ENCODE measurements at regions not wholly inside any gene's neighbourhood (a gene's known extent, or its start where the extent isn't known, plus 50 kb on each side); places are given as distances from the start of the nearest gene placed in this dataset.

DNA sequence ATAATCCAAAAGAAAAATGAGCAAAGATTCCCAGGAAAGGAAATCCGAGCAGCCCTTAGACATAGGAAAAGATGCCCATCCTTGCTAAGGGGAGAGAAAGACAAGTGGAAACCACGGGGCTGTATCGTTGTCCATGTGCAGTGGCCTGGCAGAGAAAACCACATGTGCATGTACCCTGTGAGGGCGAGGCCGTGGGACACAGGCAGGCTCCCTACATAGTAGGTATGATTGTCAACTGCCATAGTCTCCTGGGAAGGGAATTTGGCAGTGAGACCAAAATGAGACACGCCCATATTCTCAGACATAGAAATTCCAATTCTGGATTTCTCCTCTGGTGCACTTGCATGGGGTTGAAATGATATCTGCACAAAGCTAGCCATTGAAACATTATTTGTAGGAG, 169.7 kb upstream of the SALL4 start:
- Histone ChIP-seq H3K9me3 (ENCODE audit: control insufficient read depth, low read depth, low read length) (no peaks in the 10 kb centered on the region), H3K4me3 (ENCODE audit: low read length) (no peak overlapping the region), H3K36me3 (ENCODE audit: control insufficient read depth, low read depth, low read length) (no peaks in the 10 kb centered on the region), H3K27me3 (ENCODE audit: control insufficient read depth, insufficient read depth, low read length) (no peaks in the 10 kb centered on the region), H3K9ac (ENCODE audit: low read length) (no peak overlapping the region), H3K4me1 (ENCODE audit: control insufficient read depth, low read depth, low read length) (no peaks in the 10 kb centered on the region), H3K27ac (ENCODE audit: low read length) (no peak overlapping the region)

DNA sequence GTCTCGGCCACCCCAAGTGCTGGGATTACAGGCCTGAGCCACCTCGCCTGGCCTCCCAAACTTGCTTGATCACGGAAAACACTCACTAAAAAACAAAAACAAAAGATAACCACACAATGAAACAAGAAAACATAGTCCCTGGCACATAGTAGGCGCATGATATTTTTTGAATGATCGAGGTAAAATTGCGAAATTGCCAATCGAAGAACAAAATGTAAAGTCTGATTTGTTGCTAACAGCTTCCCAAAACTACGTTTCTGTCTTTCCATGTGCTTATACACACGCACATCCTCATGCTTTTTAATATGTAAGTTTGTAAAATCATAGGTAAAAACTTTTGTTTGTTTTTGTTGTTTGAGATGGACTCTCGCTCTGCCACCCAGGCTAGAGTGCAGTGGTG, 168.5 kb upstream of the SALL4 start:
- Histone ChIP-seq H3K9ac (ENCODE audit: low read length) (no peak overlapping the region), H3K27ac (ENCODE audit: low read length) (no peak overlapping the region), H3K4me1 (ENCODE audit: control insufficient read depth, low read depth, low read length) (no peaks in the 10 kb centered on the region), H3K36me3 (ENCODE audit: control insufficient read depth, low read depth, low read length) (no peaks in the 10 kb centered on the region), H3K27me3 (ENCODE audit: control insufficient read depth, insufficient read depth, low read length) (no peaks in the 10 kb centered on the region), H3K4me3 (ENCODE audit: low read length) (no peak overlapping the region), H3K9me3 (ENCODE audit: control insufficient read depth, low read depth, low read length) (no peaks in the 10 kb centered on the region)

DNA sequence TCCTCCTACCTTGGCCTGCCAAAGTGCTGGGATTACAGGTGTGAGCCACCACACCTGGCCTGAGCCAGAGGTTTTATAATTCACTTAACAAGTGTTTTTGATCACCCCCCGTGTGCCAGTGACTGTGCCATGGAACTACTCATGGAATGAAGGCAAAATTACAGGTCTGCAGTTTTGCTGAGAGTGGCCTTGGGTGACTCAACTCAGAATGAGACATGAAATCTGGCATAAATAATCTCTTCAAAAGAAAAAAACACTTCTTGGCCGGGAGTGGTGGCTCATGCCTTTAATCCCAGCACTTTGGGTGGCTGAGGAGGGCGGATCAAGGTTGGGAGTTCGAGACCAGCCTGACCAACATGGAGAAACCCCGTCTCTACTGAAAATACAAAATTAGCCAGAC, 166.9 kb upstream of the SALL4 start:
- Histone ChIP-seq H3K9me3 (ENCODE audit: control insufficient read depth, low read depth, low read length) (no peaks in the 10 kb centered on the region), H3K4me3 (ENCODE audit: low read length) (no peak overlapping the region), H3K36me3 (ENCODE audit: control insufficient read depth, low read depth, low read length) (no peaks in the 10 kb centered on the region), H3K4me1 (ENCODE audit: control insufficient read depth, low read depth, low read length) (no peaks in the 10 kb centered on the region), H3K27me3 (ENCODE audit: control insufficient read depth, insufficient read depth, low read length) (no peaks in the 10 kb centered on the region), H3K9ac (ENCODE audit: low read length) (no peak overlapping the region), H3K27ac (ENCODE audit: low read length) (no peak overlapping the region)

DNA sequence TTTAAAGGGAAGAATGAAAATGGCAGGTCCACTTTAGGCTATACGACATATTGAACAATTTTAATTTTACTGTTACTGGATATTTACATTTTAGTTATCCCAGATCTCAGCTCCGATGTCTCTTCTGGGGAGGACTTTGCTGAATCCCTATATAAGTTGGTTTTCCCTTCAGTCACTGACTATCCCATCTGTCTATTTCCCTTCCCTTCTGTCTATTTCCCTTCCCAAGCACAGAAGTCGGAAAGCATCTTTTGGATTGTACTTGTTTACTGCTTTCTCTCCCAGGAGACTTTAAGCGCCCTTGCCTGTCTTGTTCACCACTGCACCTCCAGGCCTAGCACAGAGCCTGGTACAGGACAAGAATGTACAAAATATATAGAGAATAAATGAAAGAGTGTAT, 165.8 kb upstream of the SALL4 start:
- no peak overlapping the region for H3K9ac ChIP-seq (ENCODE audit: low read length)
- no peaks in the 10 kb centered on the region for H3K4me1 ChIP-seq (ENCODE audit: control insufficient read depth, low read depth, low read length)
- H3K9me3 ChIP-seq (ENCODE audit: control insufficient read depth, low read depth, low read length): no peaks in the 10 kb centered on the region
- no peak overlapping the region for H3K27ac ChIP-seq (ENCODE audit: low read length)
- no peaks in the 10 kb centered on the region for H3K36me3 ChIP-seq (ENCODE audit: control insufficient read depth, low read depth, low read length)
- no peak overlapping the region for H3K4me3 ChIP-seq (ENCODE audit: low read length)
- no peaks in the 10 kb centered on the region for H3K27me3 ChIP-seq (ENCODE audit: control insufficient read depth, insufficient read depth, low read length)

DNA sequence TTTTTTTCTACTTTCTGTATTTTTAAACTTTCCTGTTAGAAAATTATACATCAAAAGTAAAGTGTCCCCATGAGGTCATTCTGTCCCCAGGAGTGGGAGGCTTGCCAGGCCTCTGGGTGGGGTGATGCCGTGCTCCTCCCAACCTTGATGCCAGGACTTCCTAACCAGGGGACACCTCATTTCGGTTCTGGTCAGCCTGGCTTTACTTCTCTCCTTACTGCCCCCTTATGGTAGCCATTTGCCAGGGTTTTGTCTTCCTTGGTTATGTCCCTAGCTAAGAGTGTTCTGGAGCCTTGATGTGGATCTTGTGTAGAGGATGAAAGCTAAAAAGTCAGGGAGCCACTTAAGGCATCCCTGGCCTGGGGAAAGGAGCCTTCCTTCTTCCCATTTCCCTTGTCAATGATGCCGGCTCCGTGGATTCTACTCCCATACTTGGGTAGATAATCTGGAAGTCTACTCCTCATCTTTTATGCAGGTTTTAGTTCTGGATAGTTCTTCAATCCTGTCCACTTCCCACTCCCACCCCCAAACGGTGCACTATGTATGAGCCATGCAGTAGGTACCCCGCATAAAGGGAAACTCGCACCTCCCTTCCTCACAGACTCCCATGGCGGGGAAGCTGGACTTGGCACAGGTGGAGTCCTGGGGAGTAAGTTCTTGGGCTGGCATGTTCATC, 164.1 kb upstream of the SALL4 start:
- Histone ChIP-seq H3K36me3 (ENCODE audit: control insufficient read depth, low read depth, low read length) (no peaks in the 10 kb centered on the region), H3K4me3 (ENCODE audit: low read length) (no peak overlapping the region), H3K27ac (ENCODE audit: low read length) (no peak overlapping the region), H3K9ac (ENCODE audit: low read length) (no peak overlapping the region), H3K27me3 (ENCODE audit: control insufficient read depth, insufficient read depth, low read length) (no peaks in the 10 kb centered on the region), H3K9me3 (ENCODE audit: control insufficient read depth, low read depth, low read length) (no peaks in the 10 kb centered on the region), H3K4me1 (ENCODE audit: control insufficient read depth, low read depth, low read length) (peaks cover 9% of the 10 kb centered on the region)

DNA sequence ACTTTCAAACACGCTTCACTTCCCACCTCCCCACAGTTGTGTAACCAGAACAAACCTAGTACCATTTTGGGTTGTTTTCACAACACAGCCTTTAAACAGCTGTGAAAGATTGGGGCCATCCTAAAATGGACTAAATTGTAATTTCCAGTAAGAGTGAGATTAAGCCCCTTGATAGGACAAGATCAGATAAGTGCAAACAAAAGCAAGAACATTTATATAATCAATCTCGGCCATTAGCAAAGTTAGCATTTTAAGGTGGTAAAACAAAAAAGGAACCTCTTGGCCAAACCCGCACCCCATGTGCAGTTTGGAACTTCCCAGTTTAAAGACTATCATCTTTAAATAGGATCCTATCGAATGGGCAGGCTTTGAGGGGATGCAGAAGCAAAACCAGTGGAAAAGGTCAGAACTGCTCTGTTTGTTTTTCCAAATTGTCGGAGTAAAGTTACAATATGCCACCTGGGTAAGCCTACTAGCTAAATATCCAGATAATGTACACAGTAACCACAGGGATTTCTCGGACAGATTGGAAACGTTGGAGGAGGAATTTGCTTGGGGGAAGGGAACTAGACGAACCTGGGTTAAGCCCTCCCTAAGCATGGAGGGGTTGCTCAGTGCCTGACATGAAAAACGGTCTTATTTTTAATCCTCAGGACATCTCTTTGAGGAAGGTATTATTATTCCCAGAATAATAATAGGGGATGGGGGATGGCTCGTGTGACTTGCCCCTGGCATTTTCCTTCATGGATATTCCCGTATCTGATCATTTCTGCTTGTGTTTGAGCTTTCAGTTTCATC, 159.8 kb upstream of the SALL4 start:
- Histone ChIP-seq H3K36me3 (ENCODE audit: control insufficient read depth, low read depth, low read length) (no peaks in the 10 kb centered on the region), H3K27ac (ENCODE audit: low read length) (no peak overlapping the region), H3K4me3 (ENCODE audit: low read length) (no peak overlapping the region), H3K9me3 (ENCODE audit: control insufficient read depth, low read depth, low read length) (no peaks in the 10 kb centered on the region), H3K9ac (ENCODE audit: low read length) (no peak overlapping the region), H3K27me3 (ENCODE audit: control insufficient read depth, insufficient read depth, low read length) (no peaks in the 10 kb centered on the region), H3K4me1 (ENCODE audit: control insufficient read depth, low read depth, low read length) (peaks cover 43% of the 10 kb centered on the region)

DNA sequence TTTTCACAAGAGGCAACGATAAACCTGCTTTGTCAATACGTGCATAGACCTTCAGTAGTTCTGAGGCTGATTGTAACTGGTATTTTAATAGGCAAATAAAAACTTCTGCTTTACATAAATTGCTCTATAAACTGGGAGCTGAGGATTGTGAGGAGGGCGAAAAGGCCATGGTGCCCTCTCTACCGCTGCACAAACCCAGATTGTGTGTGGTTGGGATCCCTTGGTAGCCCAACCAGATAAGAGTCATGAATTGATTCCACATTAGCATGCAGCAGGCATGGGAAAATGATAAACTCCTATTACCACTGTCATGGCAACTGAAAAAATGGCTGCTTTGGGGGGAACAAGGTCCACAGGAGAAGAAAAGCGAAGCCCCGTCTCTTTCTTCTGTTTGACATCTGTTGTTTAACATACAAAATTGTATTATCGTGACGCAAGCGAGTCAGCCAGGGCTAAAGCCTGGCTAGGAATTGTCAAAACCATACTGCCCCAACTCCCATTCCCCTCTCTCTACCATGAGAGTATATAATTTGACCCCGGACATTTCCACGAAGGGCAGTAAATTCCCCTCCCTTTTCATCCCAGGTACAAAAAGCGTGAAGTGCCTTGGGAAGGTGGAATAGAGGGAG, 157.8 kb upstream of the SALL4 start:
- no peak overlapping the region for H3K4me3 ChIP-seq (ENCODE audit: low read length)
- peak overlapping the region; percentile 19 for H3K27ac ChIP-seq (ENCODE audit: low read length)
- no peaks in the 10 kb centered on the region for H3K36me3 ChIP-seq (ENCODE audit: control insufficient read depth, low read depth, low read length)
- peak overlapping the region; percentile 8 for H3K9ac ChIP-seq (ENCODE audit: low read length)
- H3K27me3 ChIP-seq (ENCODE audit: control insufficient read depth, insufficient read depth, low read length): no peaks in the 10 kb centered on the region
- H3K4me1 ChIP-seq (ENCODE audit: control insufficient read depth, low read depth, low read length): peaks cover 43% of the 10 kb centered on the region
- no peaks in the 10 kb centered on the region for H3K9me3 ChIP-seq (ENCODE audit: control insufficient read depth, low read depth, low read length)

DNA sequence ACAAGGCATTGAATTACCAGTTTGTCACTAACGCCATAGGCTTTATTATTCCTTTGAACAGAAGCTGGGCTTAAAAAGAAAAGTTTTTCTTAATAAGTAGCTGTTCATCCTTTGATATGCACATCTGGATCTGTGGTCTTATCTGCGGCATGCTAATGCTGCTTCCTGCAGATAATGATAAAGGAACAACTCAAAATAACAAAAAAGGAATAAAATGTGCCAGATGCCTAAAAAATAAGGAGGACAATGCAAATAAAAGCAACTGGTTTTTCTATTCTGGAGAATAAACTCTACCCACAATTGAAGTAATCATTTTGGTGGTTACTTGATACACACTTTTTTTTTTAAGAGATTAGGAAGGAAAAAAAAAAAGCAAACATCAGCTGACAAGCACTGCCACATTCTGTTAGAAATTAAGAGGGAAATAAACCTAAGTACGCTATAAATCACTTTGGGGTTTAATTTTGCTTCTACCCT, 156.8 kb upstream of the SALL4 start:
- Histone ChIP-seq H3K27me3 (ENCODE audit: control insufficient read depth, insufficient read depth, low read length) (no peaks in the 10 kb centered on the region), H3K4me3 (ENCODE audit: low read length) (peak overlapping the region; percentile 9), H3K27ac (ENCODE audit: low read length) (peak overlapping the region; percentile 33), H3K9me3 (ENCODE audit: control insufficient read depth, low read depth, low read length) (no peaks in the 10 kb centered on the region), H3K4me1 (ENCODE audit: control insufficient read depth, low read depth, low read length) (peaks cover 43% of the 10 kb centered on the region), H3K9ac (ENCODE audit: low read length) (peak overlapping the region; percentile 8), H3K36me3 (ENCODE audit: control insufficient read depth, low read depth, low read length) (no peaks in the 10 kb centered on the region)

DNA sequence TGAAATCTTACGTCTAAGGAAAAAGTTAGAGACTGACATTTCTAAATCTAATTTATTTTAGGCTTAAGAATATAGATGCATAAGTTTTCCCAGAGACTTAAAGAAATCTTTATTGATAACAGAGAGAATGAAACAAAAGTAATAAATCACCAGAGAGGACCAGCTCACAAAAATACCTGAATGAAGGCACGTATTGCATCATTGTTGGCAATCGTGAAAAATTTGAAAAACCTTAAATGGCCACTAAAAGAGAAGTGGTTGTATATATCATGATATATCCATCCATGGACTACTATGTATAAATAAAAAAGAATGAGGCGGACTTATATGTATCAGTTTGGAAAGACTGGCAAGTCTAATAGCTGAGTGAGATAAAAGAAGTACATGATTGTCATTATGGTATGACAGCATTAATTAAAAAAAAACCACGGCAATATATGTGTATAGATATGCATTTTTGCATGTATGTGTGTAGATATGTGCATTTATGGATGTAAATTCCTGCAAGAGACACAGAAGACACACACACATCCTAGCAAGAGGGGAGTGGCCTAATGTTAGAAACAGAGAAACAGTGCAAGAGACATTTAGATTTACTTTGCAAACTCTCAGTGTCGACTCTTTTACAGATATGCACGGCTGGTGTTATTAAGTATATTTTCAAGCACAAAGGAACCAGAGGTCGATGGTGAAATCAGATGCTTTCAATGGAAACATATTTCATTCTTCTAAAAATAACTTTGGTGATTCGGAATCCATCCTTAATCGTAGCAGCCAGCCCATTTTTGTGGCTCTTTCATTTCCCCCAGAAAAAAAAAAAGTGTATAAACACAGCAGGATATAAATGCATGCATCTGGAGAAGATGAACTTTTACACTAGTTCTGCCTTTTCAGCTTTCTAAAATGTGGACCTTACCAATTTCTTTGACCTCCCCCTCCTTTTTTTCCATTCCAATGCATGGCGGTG, 156.1 kb upstream of the SALL4 start:
- peak overlapping the region; percentile 9 for H3K4me3 ChIP-seq (ENCODE audit: low read length)
- peak overlapping the region; percentile 33 for H3K27ac ChIP-seq (ENCODE audit: low read length)
- H3K36me3 ChIP-seq (ENCODE audit: control insufficient read depth, low read depth, low read length): no peaks in the 10 kb centered on the region
- H3K9me3 ChIP-seq (ENCODE audit: control insufficient read depth, low read depth, low read length): no peaks in the 10 kb centered on the region
- no peaks in the 10 kb centered on the region for H3K27me3 ChIP-seq (ENCODE audit: control insufficient read depth, insufficient read depth, low read length)
- peaks cover 49% of the 10 kb centered on the region for H3K4me1 ChIP-seq (ENCODE audit: control insufficient read depth, low read depth, low read length)
- peak overlapping the region; percentile 8 for H3K9ac ChIP-seq (ENCODE audit: low read length)

DNA sequence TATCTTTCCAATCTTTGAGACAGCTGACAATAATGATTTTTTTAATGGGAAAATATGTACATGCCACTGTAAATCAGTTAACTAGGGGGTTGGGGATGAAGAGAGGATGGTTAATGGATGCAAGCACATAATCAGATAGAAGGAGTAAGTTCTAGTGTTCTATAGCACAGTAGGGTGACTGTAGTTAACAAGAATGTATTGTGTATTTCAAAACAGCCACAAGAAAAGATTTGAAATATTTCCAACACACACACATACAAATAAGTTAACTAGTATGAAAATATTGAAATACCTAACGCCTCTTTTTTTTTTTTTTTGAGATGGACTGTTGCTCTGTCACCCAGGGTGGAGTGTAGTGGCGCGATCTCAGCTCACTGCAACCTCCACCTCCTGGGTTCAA, 153.4 kb upstream of the SALL4 start:
- H3K36me3 ChIP-seq (ENCODE audit: control insufficient read depth, low read depth, low read length): no peaks in the 10 kb centered on the region
- no peaks in the 10 kb centered on the region for H3K9me3 ChIP-seq (ENCODE audit: control insufficient read depth, low read depth, low read length)
- no peaks in the 10 kb centered on the region for H3K27me3 ChIP-seq (ENCODE audit: control insufficient read depth, insufficient read depth, low read length)
- H3K27ac ChIP-seq (ENCODE audit: low read length): no peak overlapping the region
- H3K4me3 ChIP-seq (ENCODE audit: low read length): no peak overlapping the region
- no peak overlapping the region for H3K9ac ChIP-seq (ENCODE audit: low read length)
- H3K4me1 ChIP-seq (ENCODE audit: control insufficient read depth, low read depth, low read length): peaks cover 35% of the 10 kb centered on the region
